ENCODE measurements at regions not wholly inside any gene's neighbourhood (a gene's known extent, or its start where the extent isn't known, plus 50 kb on each side); places are given as distances from the start of the nearest gene placed in this dataset.

DNA sequence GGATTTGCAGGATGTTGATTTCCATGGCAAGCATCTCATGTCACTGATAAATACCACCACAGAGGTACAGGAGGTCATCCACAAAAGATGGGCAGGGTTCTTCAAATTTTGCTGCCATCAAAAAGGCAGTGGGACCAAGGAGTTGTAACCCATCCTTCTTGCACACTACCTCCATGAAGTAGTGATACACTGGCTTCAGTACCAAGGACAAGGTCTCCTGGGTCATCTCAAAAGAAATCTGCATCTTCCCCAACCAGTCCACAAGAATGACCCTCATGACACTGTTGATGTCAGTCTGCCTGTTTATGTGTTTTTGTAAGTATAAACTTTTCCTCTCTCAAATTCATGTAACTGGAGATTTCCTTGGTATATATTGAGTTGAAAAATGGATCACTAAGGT is 298.2 kb downstream of the CDH9 start:
- Mint-ChIP-seq H3K36me3 (ENCODE audit: insufficient read depth, unreplicated experiment) (no peaks in the 10 kb centered on the region), H3K9me3 (ENCODE audit: low read depth, unreplicated experiment) (no peaks in the 10 kb centered on the region), H3K4me1 (ENCODE audit: low read depth, unreplicated experiment) (no peaks in the 10 kb centered on the region), H3K27me3 (ENCODE audit: unreplicated experiment) (no peaks in the 10 kb centered on the region), H3K4me3 (ENCODE audit: low read depth, unreplicated experiment) (no peak overlapping the region), H3K27ac (ENCODE audit: unreplicated experiment) (no peak overlapping the region)
- BruUV-seq (replicated peaks), result no TSS peak
- no peak for TF ChIP-seq CTCF (IDR thresholded peaks at IDR 0.05; ENCODE audit: unreplicated experiment)
- intact Hi-C loops (cut with micrococcal nuclease; ENCODE audit: unreplicated experiment), result no loop called here
- no peak for DNase-seq
- CTCF ChIA-PET, result no interaction called here

GRCh38 chr5:26737348-26738265 is 300.8 kb downstream of the CDH9 start:
- Mint-ChIP-seq H3K27me3 (ENCODE audit: unreplicated experiment) (no peaks in the 10 kb centered on the region), H3K4me1 (ENCODE audit: low read depth, unreplicated experiment) (no peaks in the 10 kb centered on the region), H3K4me3 (ENCODE audit: low read depth, unreplicated experiment) (no peak overlapping the region), H3K36me3 (ENCODE audit: insufficient read depth, unreplicated experiment) (no peaks in the 10 kb centered on the region), H3K9me3 (ENCODE audit: low read depth, unreplicated experiment) (peaks cover 5% of the 10 kb centered on the region), H3K27ac (ENCODE audit: unreplicated experiment) (no peak overlapping the region)
- no peak for DNase-seq
- CTCF ChIA-PET, result no interaction called here
- BruUV-seq (replicated peaks), result no TSS peak
- no peak for TF ChIP-seq CTCF (IDR thresholded peaks at IDR 0.05; ENCODE audit: unreplicated experiment)
- intact Hi-C loops (cut with micrococcal nuclease; ENCODE audit: unreplicated experiment), result no loop called here

- H3K27me3 Mint-ChIP-seq (ENCODE audit: unreplicated experiment), result no peaks in the 10 kb centered on the region
- H3K27ac Mint-ChIP-seq (ENCODE audit: unreplicated experiment), result no peak overlapping the region
- H3K4me3 Mint-ChIP-seq (ENCODE audit: low read depth, unreplicated experiment), result no peak overlapping the region
- no TSS peak for BruUV-seq (replicated peaks)
- no peaks in the 10 kb centered on the region for H3K36me3 Mint-ChIP-seq (ENCODE audit: insufficient read depth, unreplicated experiment)
- no peak for DNase-seq
- intact Hi-C loops (cut with micrococcal nuclease; ENCODE audit: unreplicated experiment), result no loop called here
- TF ChIP-seq CTCF (IDR thresholded peaks at IDR 0.05; ENCODE audit: unreplicated experiment), result no peak
- no peaks in the 10 kb centered on the region for H3K4me1 Mint-ChIP-seq (ENCODE audit: low read depth, unreplicated experiment)
- peaks cover 22% of the 10 kb centered on the region for H3K9me3 Mint-ChIP-seq (ENCODE audit: low read depth, unreplicated experiment)
- CTCF ChIA-PET, result no interaction called here
Observed at GRCh38 chr5:26727916-26728315, 310.5 kb downstream of the CDH9 start.

GRCh38 chr5:26719803-26720202 is 318.6 kb downstream of the CDH9 start:
- CTCF ChIA-PET, result no interaction called here
- Mint-ChIP-seq H3K9me3 (ENCODE audit: low read depth, unreplicated experiment) (peaks cover 17% of the 10 kb centered on the region), H3K4me1 (ENCODE audit: low read depth, unreplicated experiment) (no peaks in the 10 kb centered on the region), H3K27me3 (ENCODE audit: unreplicated experiment) (no peaks in the 10 kb centered on the region), H3K36me3 (ENCODE audit: insufficient read depth, unreplicated experiment) (no peaks in the 10 kb centered on the region), H3K4me3 (ENCODE audit: low read depth, unreplicated experiment) (no peak overlapping the region), H3K27ac (ENCODE audit: unreplicated experiment) (no peak overlapping the region)
- intact Hi-C loops (cut with micrococcal nuclease; ENCODE audit: unreplicated experiment), result no loop called here
- no peak for DNase-seq
- BruUV-seq (replicated peaks), result no TSS peak
- TF ChIP-seq CTCF (IDR thresholded peaks at IDR 0.05; ENCODE audit: unreplicated experiment), result no peak

Measured in Calu3 (cell line).